Liver (tissue), 7 donors: ENCODE measurements at regions not wholly inside any gene's neighbourhood (a gene's known extent, or its start where the extent isn't known, plus 50 kb on each side); places are given as distances from the start of the nearest gene placed in this dataset.

Source experiments
- DNase-seq: peaks from one replicate; pipeline ENCODE4 v3.0.0-alpha.2; 2017; ENCODE audit warnings: low spot score
- H3K27ac ChIP-seq, 2 donors: one replicate each; pipeline ENCODE4 v1.7.0; 2013; ENCODE audit warnings: inconsistent platforms in 2 of 2, low read length in 2 of 2, control low read depth in 1 of 2, low read depth in 1 of 2, mild to moderate bottlenecking in 1 of 2
- H3K27me3 ChIP-seq, 4 donors: one replicate each; pipeline versions ENCODE4 v1.6.1 to v1.7.0; 2013; ENCODE audit warnings: low read length in 3 of 4, inconsistent platforms in 1 of 4, mild to moderate bottlenecking in 1 of 4, moderate library complexity in 1 of 4; ENCODE audit not compliant: control insufficient read depth in 4 of 4, insufficient read depth in 4 of 4
- H3K36me3 ChIP-seq, 4 donors: one replicate each; pipeline versions ENCODE4 v1.6.1 to v1.7.0; 2013; ENCODE audit warnings: low read length in 3 of 4, mild to moderate bottlenecking in 3 of 4, low read depth in 1 of 4, moderate library complexity in 1 of 4; ENCODE audit not compliant: control insufficient read depth in 4 of 4, insufficient read depth in 3 of 4
- H3K4me1 ChIP-seq, 4 donors: one replicate each; pipeline versions ENCODE4 v1.6.1 to v1.7.0; 2013; ENCODE audit warnings: low read length in 3 of 4, mild to moderate bottlenecking in 3 of 4, moderate library complexity in 1 of 4; ENCODE audit not compliant: control insufficient read depth in 4 of 4, insufficient read depth in 4 of 4
- H3K4me3 ChIP-seq, 3 donors: one replicate each; pipeline versions ENCODE4 v1.6.1 to v1.7.0; 2013; ENCODE audit warnings: low read length in 3 of 3, control low read depth in 1 of 3, low read depth in 1 of 3, mild to moderate bottlenecking in 1 of 3
- H3K9ac ChIP-seq, 2 donors: one replicate each; pipeline ENCODE4 v1.7.0; 2013; ENCODE audit warnings: low read length in 2 of 2, mild to moderate bottlenecking in 2 of 2, moderate library complexity in 2 of 2, control low read depth in 1 of 2, low read depth in 1 of 2
- H3K9me3 ChIP-seq, 4 donors: one replicate each; pipeline versions ENCODE4 v1.6.1 to v1.7.0; 2013; ENCODE audit warnings: low read length in 3 of 4; ENCODE audit not compliant: control insufficient read depth in 4 of 4
- ATF3 ChIP-seq: IDR thresholded peaks from 2 replicates; pipeline ENCODE4 v1.6.1; 2016; ENCODE audit warnings: antibody characterized with exemption
- FOXA2 ChIP-seq: IDR thresholded peaks from 2 replicates; pipeline ENCODE4 v1.6.1; 2016; ENCODE audit warnings: antibody characterized with exemption
- HNF4A ChIP-seq, 2 donors: conservative IDR thresholded peaks; 2 replicates each; pipeline ENCODE4 v1.6.1; 2016; ENCODE audit warnings: antibody characterized with exemption in 2 of 2, mild to moderate bottlenecking in 2 of 2
- MAX ChIP-seq: IDR thresholded peaks from 2 replicates; pipeline ENCODE4 v1.6.1; 2016; ENCODE audit warnings: antibody characterized with exemption
- NR2F2 ChIP-seq: IDR thresholded peaks from 2 replicates; pipeline ENCODE4 v1.6.1; 2016; ENCODE audit warnings: antibody characterized with exemption
- RAD21 ChIP-seq, 2 donors: IDR thresholded peaks; 2 replicates each; pipeline ENCODE4 v1.6.1; 2016; ENCODE audit warnings: antibody characterized with exemption in 2 of 2, mild to moderate bottlenecking in 2 of 2
- REST ChIP-seq: IDR thresholded peaks from 2 replicates; pipeline ENCODE4 v1.6.1; 2016; ENCODE audit warnings: antibody characterized with exemption, mild to moderate bottlenecking
- SP1 ChIP-seq: IDR thresholded peaks from 2 replicates; pipeline ENCODE4 v1.6.1; 2018; ENCODE audit warnings: antibody characterized with exemption, mild to moderate bottlenecking
- YY1 ChIP-seq: IDR thresholded peaks from 2 replicates; pipeline ENCODE4 v1.6.1; 2016; ENCODE audit warnings: antibody characterized with exemption, mild to moderate bottlenecking
- ZBTB33 ChIP-seq: IDR thresholded peaks from 2 replicates; pipeline ENCODE4 v1.6.1; 2016; ENCODE audit warnings: antibody characterized with exemption
- WGBS: extraction: QIAGEN DNeasy Blood & Tissue Kit; methylation state at CpG from one replicate; pipeline ENCODE4 v1.1.7; 2013; 5-methylcytosine and 5-hydroxymethylcytosine counted together
- donor health status: healthy.
- donor health status: healthy.
- donor health status: healthy.
- donor health status: healthy.

GRCh38 chr3:168828014-168828413 is 732.3 kb upstream of the GOLIM4 start:
- no peaks in the 10 kb centered on the region for H3K27me3 ChIP-seq
- H3K9ac ChIP-seq: no peak overlapping the region
- no peaks in the 10 kb centered on the region for H3K4me1 ChIP-seq
- H3K36me3 ChIP-seq: no peaks in the 10 kb centered on the region
- WGBS: 33% methylated on average over 4 of the region's 4 CpGs
- H3K9me3 ChIP-seq: no peaks in the 10 kb centered on the region
- no peak overlapping the region for H3K4me3 ChIP-seq
- TF ChIP-seq NR2F2 (no peak), HNF4A (conservative IDR thresholded peaks at IDR 0.05) (no peak), RAD21 (IDR thresholded peaks at IDR 0.05) (no peak), FOXA2 (no peak), ATF3 (no peak), ZBTB33 (no peak), YY1 (no peak), REST (no peak), MAX (no peak)
- DNase-seq: no peak
- no peak overlapping the region for H3K27ac ChIP-seq

GRCh38 chr3:168824107-168824506 is 728.4 kb upstream of the GOLIM4 start:
- no peak overlapping the region for H3K27ac ChIP-seq
- WGBS: 73% methylated on average over 2 of the region's 2 CpGs

More at GRCh38 chr3:168824107-168824506, 728.4 kb upstream of the GOLIM4 start:
- DNase-seq: no peak
- Histone ChIP-seq H3K4me3 (no peak overlapping the region), H3K9me3 (no peaks in the 10 kb centered on the region), H3K4me1 (no peaks in the 10 kb centered on the region), H3K27me3 (no peaks in the 10 kb centered on the region), H3K36me3 (no peaks in the 10 kb centered on the region), H3K9ac (no peak overlapping the region)
- TF ChIP-seq SP1 (no peak), MAX (no peak), NR2F2 (no peak), REST (no peak), ZBTB33 (no peak)
